ENCODE measurements at regions not wholly inside any gene's neighbourhood (a gene's known extent, or its start where the extent isn't known, plus 50 kb on each side); places are given as distances from the start of the nearest gene placed in this dataset.
"Not testable (repeated sequence)": the region's sequence is repeated elsewhere in the genome, so short reads cannot be mapped to it uniquely, and the experiment has no call there.

DNA sequence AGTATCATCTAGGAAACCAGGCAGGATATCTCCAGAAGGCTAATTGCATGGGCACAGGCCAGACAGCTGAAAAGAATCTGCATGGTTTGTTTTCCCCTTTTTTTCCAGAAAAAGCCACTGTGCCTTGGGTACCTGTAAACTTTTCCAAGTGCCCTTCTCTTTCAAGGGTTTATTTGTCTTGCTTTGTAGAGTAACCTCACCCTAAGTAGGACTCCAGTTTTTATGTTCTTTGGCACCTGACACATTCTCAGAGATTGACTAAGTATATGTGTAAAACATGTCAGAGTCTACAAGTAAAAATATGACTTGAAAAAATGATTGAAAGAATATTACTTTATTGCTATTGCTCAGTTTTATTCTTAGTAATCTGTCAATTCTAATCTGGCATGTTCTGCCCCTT is 70.7 kb upstream of the TEX13C start:
- H3K9me3 ChIP-seq (ENCODE audit: control insufficient read depth, insufficient read depth, low read depth, low read length), result no peaks in the 10 kb centered on the region
- no peak overlapping the region for H3K27ac ChIP-seq (ENCODE audit: low read depth, low read length)
- H3K4me3 ChIP-seq (ENCODE audit: low read depth, low read length), result no peak overlapping the region
- no peaks in the 10 kb centered on the region for H3K36me3 ChIP-seq (ENCODE audit: control insufficient read depth, insufficient read depth, low read length)
- H3K4me1 ChIP-seq (ENCODE audit: control insufficient read depth, insufficient read depth, low read length), result no peaks in the 10 kb centered on the region
- H3K27me3 ChIP-seq (ENCODE audit: control insufficient read depth, insufficient read depth, low read length), result peaks cover 2% of the 10 kb centered on the region; the same call in 1 of the 2 replicates
- H3K9ac ChIP-seq (ENCODE audit: low read length), result no peak overlapping the region

DNA sequence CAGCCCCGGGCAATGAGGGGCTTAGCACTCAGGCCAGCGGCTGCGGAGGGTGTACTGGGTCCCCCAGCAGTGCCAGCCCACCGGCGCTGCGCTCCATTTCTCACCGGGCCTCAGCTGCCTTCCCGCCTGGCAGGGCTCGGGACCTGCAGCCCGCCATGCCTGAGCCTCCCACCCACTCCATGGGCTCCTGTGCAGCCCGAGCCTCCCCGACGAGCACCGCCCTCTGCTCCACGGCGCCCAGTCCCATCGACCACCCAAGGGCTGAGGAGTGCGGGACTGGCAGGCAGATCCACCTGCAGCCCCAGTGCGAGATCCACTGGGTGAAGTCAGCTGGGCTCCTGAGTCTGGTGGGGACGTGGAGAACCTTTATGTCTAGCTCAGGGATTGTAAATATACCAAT is 63.9 kb upstream of the TEX13C start:
- H3K27ac ChIP-seq (ENCODE audit: low read depth, low read length); H3K9me3 ChIP-seq (ENCODE audit: control insufficient read depth, insufficient read depth, low read depth, low read length); H3K4me1 ChIP-seq (ENCODE audit: control insufficient read depth, insufficient read depth, low read length); H3K9ac ChIP-seq (ENCODE audit: low read length); H3K36me3 ChIP-seq (ENCODE audit: control insufficient read depth, insufficient read depth, low read length); H3K4me3 ChIP-seq (ENCODE audit: low read depth, low read length); H3K27me3 ChIP-seq (ENCODE audit: control insufficient read depth, insufficient read depth, low read length): not testable (repeated sequence)

DNA sequence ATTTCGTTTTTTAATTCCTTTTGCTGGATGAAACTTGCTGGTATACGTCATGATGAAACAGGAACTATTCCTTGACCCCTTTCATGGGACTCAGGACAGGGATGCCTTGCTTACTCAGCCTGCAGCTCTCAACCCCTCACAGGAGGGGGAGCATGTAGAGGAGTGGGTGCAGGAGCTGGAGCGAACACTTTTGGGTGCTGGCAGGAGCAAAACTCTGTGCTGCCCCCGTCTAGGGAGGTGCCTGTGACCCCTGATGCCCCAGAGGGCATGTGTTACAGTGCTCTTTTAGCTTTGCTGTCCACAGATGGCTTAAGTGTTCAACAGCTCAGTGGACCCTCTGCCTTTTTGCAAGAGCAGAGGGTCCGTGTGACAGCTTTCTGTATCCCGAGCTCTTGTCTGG is 56.8 kb upstream of the TEX13C start:
- H3K9ac ChIP-seq (ENCODE audit: low read length), result no peak overlapping the region
- H3K9me3 ChIP-seq (ENCODE audit: control insufficient read depth, insufficient read depth, low read depth, low read length), result peaks cover 33% of the 10 kb centered on the region
- H3K4me1 ChIP-seq (ENCODE audit: control insufficient read depth, insufficient read depth, low read length), result no peaks in the 10 kb centered on the region
- H3K27me3 ChIP-seq (ENCODE audit: control insufficient read depth, insufficient read depth, low read length), result no peaks in the 10 kb centered on the region
- H3K4me3 ChIP-seq (ENCODE audit: low read depth, low read length), result no peak overlapping the region
- no peaks in the 10 kb centered on the region for H3K36me3 ChIP-seq (ENCODE audit: control insufficient read depth, insufficient read depth, low read length)
- H3K27ac ChIP-seq (ENCODE audit: low read depth, low read length), result no peak overlapping the region

DNA sequence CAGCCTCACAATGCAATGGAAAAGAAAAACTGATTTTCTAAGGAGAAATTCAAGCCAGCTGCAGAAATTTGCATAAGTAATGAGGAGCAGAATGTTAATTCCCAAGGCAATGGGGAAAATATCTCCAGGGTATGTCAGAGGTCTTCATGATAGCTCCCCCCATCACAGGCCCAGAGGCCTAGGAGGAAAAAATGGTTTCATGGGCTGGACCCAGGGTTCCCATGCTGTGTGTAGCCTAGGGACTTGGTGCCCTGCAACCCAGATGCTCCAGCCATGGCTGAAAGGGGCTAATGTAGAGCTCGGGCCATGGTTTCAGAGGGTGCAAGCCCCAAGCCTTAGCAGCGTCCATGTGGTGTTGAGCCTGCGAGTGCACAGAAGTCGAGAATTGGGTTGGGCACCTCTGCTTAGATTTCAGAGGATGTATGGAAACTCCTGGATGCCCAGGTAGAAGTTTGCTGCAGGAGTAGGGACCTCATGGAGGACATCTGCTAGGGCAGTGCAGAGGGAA is 53.5 kb upstream of the TEX13C start:
- no peak overlapping the region for H3K4me3 ChIP-seq (ENCODE audit: low read depth, low read length)
- H3K9ac ChIP-seq (ENCODE audit: low read length), result no peak overlapping the region
- H3K9me3 ChIP-seq (ENCODE audit: control insufficient read depth, insufficient read depth, low read depth, low read length), result peaks cover 45% of the 10 kb centered on the region
- no peaks in the 10 kb centered on the region for H3K27me3 ChIP-seq (ENCODE audit: control insufficient read depth, insufficient read depth, low read length)
- no peaks in the 10 kb centered on the region for H3K4me1 ChIP-seq (ENCODE audit: control insufficient read depth, insufficient read depth, low read length)
- no peak overlapping the region for H3K27ac ChIP-seq (ENCODE audit: low read depth, low read length)
- no peaks in the 10 kb centered on the region for H3K36me3 ChIP-seq (ENCODE audit: control insufficient read depth, insufficient read depth, low read length)
